Fibroblast of skin of left quadriceps (primary cell): ENCODE measurements at regions not wholly inside any gene's neighbourhood (a gene's known extent, or its start where the extent isn't known, plus 50 kb on each side); places are given as distances from the start of the nearest gene placed in this dataset.
"Not testable (repeated sequence)": the region's sequence is repeated elsewhere in the genome, so short reads cannot be mapped to it uniquely, and the experiment has no call there.

Experiments used
- DNase-seq, 2 experiments: peaks; one replicate each; pipeline ENCODE4 v3.0.0-alpha.2; 2013; ENCODE audit warnings: low read depth in 2 of 2

DNA sequence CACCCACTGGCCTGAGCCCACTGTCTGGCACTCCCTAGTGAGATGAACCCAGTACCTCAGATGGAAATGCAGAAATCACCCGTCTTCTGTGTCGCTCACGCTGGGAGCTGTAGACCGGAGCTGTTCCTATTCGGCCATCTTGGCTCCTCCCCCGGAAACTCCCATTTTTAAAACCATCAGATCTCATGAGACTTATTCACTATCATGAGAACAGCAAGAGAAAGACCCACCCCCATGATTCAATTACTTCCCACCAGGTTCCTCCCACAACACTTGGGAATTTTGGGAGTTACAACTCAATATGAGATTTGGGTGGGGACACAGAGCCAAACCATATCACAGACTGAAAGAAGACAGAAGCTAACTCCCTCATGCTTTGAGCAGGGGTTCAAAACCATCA lies 134.5 kb downstream of the SLC39A8 start:
- not testable (repeated sequence) for DNase-seq

DNA sequence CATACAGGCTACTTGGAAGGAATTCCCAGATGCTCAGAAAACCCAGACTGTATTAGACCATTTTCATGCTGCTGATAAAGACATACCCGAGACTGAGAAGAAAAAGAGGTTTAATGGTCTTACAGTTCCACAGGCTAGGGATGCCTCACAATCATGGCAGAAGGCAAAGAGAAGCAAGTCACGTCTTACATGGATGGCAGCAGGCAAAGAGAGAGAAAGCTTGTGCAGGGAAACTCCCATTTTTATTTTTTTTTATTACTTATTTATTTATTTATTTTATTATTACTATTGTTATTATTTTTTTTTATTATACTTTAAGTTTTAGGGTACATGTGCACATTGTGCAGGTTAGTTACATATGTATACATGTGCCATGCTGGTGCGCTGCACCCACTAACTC lies 140.6 kb downstream of the SLC39A8 start:
- DNase-seq, result not testable (repeated sequence)

DNA sequence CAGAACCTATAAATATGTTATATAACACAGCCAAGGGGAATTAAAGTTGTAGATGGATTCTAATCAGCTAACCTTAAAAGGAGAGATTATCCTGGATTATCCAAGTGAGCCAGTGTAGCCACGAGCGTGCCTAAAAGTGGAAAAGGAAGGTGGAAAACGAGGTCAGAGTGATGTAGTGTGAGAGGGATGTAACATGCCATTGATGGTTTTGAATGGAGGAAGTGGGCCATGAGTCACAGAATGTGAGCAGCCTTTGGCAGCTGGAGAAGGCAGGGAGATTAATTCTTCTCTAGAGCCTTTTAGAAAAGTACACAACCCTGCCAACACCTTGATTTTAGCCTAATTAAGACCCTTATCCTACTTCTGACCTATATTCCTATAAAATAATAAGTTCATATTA lies 149.1 kb downstream of the SLC39A8 start:
- no peak for DNase-seq

DNA sequence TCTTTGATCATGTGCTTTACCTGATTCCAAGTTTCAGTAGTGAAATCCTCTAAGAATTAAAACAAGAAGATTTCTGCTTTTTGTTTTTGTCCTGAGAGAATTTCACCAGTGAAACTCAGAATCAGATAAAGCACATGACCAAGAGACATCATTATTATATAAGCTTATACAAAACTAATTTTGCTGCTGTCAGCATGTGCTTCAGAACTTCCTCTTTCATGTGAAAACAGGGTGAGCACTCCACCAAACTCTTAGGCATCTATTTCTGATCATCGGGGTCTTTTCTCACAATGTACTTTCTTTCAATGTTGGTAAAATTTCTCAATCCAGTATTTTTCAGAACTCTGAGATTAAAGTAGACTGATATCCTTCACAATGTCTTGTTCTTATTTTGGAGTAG lies 152.1 kb downstream of the SLC39A8 start:
- no peak for DNase-seq

DNA sequence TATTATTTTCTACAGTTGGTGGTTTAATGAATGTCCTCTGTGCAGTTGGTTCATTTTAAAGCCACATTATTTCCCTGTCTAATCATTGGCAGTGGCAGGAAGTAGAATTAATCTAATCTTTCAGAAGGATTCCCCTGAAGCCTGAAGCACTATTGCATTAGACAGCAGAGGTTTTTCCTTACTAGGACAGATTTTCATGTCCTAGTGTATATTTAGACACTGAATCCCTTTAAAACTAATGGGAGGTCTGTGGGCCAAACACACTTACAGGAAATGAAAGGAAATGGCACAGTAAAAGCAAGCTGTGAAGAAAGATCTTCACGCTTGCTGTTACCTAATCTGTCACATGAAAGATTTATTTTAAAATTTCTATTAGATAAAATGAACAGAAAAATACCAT lies 165.2 kb downstream of the SLC39A8 start:
- DNase-seq, result no peak

DNA sequence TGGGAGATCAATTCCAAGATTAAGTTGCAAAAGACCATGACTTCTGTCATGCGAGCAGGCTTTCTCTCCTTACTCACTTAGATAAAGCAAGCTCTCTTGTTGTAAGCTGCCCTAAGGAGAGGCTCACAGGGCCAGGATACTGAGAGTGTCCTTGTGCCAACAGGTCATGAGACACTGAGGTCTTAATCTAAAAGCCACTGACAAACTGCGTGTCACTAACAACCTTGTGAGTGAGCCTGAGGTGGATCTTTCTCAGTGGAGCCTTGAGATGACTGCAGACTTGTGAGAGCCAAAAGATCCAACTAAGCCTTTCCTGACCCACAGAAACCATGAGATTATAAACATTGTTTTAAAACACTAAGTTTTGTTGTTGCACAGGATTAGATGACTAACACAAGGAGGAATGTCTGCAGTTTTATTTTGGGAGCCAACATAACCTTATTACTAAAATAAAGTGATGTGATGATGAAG lies 170.5 kb downstream of the SLC39A8 start:
- DNase-seq, result no peak

DNA sequence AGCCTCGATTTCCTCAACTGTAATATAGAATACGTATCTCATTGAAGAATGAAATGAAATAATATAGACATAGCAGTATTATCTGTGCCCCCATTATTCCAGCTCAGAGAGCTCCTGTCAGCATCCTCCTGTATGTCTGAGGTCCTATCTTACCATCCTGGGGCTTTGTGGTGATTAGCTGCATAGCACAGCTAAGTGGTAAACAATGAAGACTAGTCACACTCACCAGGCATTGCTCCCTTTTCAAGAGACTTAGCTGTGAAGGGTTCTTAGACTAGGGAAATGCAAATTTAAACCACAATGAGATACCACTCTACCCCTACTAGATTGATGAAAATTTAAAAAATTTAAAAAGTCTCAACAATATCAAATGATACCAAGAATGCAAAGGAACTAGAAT lies 172.9 kb downstream of the SLC39A8 start:
- no peak for DNase-seq

DNA sequence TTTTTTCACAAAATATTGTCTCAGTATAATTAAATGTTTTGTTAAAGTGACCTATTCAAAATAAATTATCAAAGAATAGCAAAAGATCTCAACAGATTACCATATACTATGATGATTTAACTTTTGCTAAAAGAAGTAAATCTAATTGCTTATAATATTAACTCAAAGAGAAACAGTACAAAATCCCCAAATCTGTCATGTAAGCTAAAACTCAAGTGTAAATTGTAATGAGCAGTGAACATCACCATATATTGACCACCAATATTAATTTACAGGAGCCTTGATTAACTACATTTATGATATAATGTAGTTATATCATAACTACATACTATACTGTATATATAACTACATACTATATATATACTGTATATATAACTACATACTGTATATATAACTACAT lies 174.4 kb downstream of the SLC39A8 start:
- no peak for DNase-seq

DNA sequence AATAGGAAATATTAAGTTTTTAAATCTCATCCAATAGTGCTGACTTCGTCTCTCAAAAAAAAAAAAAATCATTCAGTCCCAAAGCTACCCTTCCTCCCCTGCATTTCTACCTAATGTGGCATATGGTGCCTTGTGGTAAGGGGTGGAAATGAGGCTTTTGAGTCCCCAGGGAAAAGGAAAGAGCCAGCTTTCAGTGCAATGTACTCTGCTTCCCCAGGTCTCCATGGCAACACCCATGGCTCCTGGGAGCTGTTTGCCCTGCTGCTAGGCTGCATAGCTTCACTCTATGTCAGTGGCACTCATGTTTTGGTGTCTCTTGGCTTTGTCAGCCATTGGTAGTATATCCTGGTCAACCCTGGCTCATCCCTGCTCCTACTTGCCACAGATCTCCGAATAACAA lies 175.9 kb downstream of the SLC39A8 start:
- no peak for DNase-seq

DNA sequence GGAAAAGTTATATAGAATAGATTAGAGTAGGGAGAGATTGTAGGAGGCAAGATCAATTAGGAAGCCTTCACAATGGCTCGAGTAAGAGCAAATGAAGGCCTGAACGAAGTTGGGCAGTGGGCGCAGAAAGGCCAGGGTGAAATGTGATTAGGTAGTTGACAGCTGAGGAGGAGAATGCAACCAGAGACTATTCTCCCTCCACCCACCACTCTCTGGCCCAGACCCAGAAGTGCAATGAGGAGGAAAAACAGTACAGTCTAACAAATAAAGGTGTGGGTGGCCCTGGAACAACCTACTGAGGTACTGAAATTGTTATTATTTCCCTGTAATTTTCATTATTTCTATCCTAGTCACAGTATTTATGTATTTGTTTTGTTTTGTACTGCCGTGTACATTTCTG lies 176.7 kb downstream of the SLC39A8 start:
- DNase-seq, result no peak

DNA sequence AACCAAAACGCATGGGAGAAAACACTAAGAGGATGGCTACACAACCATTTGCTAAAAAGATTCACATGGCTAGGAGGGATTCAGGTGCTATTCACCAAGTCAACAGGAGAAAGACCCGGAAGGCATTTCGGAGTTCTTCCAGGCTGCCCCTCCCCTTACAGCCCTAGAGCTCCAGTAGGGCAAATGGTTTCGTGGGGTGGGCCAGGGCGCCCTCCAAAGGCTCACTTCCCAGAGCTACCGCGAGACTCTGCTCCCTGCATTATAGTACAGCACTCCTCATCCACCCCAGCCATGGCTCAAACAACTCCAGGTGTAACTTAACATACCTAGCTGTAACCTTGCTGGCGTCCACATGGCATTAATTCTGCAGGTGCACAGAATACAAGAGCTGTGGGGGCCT lies 179.7 kb downstream of the SLC39A8 start:
- DNase-seq, result no peak

DNA sequence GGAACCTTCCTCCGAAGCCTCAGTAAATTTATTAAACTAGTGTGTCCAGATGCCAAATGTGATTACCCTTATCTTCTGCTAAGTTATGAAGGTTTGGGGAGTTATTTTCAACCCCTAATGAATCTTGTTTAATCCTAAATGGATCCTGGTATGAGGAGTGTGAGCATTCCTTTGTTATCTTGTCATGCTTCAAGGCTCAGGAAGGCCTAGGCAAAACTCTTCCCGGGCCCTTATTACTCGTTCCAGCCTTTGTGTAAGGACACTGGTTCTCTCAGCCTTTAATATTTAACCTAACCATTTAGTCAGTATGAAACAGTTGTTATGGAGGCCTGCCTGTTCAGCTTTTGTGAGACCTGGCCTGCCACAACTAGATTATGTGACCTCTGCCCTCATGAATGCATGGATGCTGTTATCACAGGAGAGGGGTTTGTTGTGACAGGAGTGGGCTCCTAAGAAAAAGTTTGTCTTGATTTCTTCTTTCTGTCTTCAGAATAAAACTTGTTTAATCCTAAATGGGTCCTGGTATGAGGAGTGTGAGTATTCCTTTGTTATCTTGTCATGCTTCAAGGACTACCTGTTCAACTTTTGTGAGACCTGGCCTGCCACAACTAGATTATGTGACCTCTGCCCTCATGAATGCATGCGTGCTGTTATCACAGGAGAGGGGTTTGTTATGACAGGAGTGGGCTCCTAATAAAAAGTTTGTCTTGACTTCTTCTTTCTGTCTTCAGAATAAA lies 181.7 kb downstream of the SLC39A8 start:
- no peak for DNase-seq

DNA sequence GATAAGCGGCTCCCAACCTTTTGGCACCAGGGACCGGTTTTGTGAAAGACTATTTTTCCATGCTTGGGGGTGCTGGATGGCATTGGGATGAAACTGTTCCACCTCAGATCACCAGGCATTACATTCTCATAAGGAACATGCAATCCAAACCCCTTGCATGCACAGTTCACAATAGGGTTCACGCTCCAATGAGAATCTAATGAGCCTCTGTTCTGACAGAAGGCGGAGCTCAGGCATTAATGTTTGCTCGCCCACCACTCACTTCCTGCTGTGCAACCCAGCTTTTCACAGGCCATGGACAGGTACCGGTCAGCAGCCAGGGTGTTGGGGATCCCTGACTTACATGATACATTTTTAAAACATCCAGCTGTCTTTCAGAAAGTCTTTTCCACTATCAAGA lies 187.3 kb downstream of the SLC39A8 start:
- DNase-seq, result no peak

DNA sequence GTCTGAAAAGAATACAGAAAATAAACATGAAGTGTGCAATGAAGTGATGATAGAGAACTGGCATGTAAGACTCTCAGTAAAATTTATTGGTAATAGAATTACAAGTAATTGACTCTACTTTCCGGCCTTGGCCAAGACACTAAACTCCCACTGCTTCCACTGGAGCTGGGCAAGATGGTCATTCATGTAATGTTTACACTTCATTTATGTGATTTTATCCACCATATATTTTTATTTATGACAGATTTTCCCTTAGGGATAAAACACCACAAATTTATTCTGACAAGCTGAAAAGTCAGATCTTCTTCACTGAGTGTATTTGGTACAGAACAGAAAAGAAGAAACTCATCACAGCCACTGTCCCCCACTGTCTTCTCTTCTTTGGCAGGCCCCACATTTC lies 191.9 kb downstream of the SLC39A8 start:
- no peak for DNase-seq

DNA sequence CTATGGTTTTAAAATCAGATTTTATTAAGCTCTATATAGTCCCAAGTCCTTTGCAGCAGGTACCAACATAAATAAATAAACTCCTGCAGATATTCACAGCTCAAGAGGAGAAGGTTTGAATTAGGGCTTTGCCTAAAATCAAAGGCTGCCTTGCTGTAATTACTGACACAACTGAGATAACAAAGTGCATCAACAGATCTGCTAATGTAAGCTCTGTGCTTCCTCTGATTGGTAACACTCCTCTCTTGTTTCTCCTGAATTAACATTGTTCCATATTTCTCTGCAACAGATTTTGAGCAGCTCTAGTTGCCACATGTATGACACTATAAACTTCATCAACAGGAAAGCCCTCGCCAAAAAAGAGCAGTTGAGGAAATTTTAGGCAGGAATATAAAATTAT lies 193.6 kb downstream of the SLC39A8 start:
- DNase-seq, result no peak

DNA sequence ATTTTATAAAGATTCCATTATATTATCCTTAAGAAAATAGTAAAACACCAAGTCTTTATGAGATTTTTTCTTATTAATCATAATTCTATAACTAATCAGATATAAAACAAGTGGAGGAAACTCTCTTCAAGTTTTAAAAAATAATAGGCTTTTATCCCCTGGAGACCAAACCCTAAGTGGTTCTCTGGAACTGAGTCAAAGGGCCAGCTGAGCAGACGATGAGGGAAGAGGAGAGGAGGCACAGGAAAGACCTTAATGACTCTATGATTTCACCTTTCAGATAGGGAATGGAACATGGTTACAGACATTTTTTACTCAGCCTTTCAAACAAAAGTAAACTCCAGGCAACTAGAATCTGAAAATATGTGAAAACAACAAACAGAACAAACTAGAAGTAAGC lies 201.8 kb downstream of the SLC39A8 start:
- no peak for DNase-seq

DNA sequence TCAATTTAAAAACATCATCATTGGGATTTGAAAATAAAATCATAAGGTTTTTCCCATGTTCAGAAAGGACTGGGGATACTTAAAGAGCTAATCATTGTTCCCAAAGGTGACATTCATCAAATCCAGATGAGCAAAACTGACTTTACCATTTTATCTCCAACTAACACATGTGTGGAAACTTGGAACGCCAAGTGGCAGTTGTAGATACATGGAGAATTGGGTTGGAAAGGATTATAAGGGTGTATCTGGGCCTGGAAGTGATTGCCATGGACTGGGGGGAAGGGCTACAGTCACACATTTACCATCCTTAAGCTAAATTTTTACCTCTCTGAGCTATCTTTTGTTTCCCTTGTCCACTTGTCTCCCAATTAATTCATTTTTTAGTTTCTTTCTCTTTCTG lies 203.4 kb downstream of the SLC39A8 start:
- DNase-seq, result no peak

DNA sequence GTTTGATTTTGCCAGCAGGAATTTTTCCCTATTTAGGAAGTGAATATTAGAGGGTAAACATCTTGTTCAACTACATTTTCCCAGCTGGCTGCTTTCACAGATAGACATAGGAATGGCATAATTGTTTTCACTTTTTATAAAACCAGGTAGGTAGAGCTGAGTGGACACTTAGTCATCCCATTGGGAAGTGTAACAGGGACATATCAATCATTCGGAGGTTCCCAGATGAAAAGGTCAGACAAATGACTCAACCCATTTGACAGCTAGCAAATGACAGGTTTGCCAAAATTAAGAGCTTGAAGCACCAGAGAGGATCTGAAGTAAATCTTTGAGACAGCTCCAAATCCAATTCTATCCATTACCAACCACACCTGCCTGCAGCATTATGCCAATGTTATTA lies 205.3 kb downstream of the SLC39A8 start:
- DNase-seq, result no peak

DNA sequence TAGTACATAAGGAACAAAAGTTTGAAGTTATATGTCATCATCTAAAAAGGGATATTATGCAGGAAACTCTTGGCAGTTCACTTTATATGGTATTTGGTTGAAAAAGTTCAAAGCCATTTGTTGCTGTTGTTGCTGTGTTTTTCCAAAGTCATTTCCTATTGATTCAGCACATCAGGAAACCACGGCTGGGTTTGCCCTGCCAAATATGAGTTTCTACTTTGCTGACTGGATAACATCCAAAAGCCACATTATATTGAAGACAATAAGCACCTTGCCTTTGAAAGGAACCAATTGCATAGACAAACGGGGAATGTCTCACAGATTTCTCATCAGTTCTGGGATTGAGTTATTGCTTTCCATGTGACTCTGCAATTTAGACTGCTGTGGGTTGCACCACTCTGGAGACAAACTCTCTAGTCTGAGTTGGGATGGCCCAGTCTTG lies 206.1 kb downstream of the SLC39A8 start:
- peak; percentile 6 to 7 for DNase-seq

DNA sequence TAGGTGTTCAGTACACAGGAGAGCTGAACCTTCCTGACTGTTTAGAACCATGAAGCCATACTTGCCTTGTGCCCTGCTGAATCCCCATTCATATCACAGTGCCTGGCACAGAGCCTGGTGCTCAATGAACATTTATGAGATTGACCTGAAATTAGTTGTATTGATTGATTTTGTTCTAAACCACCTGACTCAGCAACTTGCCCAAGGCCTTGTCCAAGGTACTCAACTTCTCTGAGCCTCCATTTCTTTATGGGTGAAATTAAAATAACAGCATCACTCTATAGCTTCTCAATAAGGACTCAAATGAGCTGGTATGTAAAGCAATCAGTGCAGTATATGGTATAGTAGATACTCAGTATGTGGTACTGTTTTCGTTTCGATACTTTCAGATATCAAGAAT lies 208.1 kb downstream of the SLC39A8 start:
- DNase-seq, result no peak

DNA sequence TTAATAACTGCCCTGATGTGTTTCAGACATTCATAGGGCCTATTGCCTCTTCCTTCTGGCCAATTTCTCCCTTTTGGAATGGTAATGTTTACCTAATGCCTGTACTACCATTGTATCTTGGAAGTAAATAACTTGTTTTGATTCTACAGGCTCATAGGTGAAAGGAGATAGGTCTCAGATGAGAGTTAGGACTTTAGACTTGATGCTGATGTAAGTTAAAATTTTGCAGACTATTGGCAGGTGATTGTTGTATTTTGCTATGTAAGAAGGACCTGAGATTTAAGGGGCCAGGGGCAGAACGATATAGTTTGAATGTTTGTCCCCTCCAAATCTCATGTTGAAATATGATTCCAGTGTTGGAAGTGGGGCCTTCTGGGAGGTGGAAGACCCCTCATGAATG lies 215.5 kb downstream of the SLC39A8 start:
- no peak for DNase-seq
